A549 (cell line): ENCODE measurements at regions not wholly inside any gene's neighbourhood (a gene's known extent, or its start where the extent isn't known, plus 50 kb on each side); places are given as distances from the start of the nearest gene placed in this dataset.

Source experiments
- ATAC-seq, 2 experiments: fragments of 200-7000 bp in 1 of 2; fragments of >200 bp in 1 of 2; cut with Nextera tagmentation in 1 of 2; cut with Tn5 transposase in 1 of 2; 3 replicates each; pipeline versions ENCODE4 v1.8.0 to v1.9.1; 2018 to 2020; ENCODE audit warnings: mild to moderate bottlenecking in 1 of 2, moderate library complexity in 1 of 2
- CTCF ChIA-PET: fragments of 300-600 bp; sonication (Branson Sonifier 250); formaldehyde crosslinking; extraction: SDS; loops from one replicate; lab custom pipeline; 2021; ENCODE audit warnings: antibody characterized with exemption, inconsistent platforms; lab: Yijun Ruan, JAX
- POLR2A ChIA-PET: fragments of 350-600 bp; formaldehyde crosslinking; extraction: SDS; loops from one replicate; lab custom pipeline; 2021; ENCODE audit warnings: antibody characterized with exemption, inconsistent platforms; lab: Yijun Ruan, JAX
- DNase-seq, 2 experiments: peaks; one replicate each; pipeline versions ENCODE4 v3.0.0 to v3.0.0-alpha.2; 2011 to 2016; ENCODE audit warnings: low read depth in 1 of 2, low spot score in 1 of 2
- FAIRE-seq: peaks from 2 replicates; lab custom pipeline; 2011; peaks lifted over from hg19 to GRCh38; lab: Jason Lieb, UNC
- H3K27ac ChIP-seq, 2 experiments: fragments of >200 bp; sonication (Bioruptor Twin); formaldehyde crosslinking; 3 replicates each; pipeline ENCODE4 v1.5.1; 2016 to 2017
- H3K4me1 ChIP-seq: fragments of >200 bp; sonication (Bioruptor Twin); formaldehyde crosslinking; 3 replicates; pipeline ENCODE4 v1.6.1; 2016
- H3K4me2 ChIP-seq: fragments of >200 bp; sonication (Bioruptor Twin); formaldehyde crosslinking; 3 replicates; pipeline ENCODE4 v1.6.1; 2016
- H3K4me3 ChIP-seq: fragments of >200 bp; sonication (Bioruptor Twin); formaldehyde crosslinking; 3 replicates; pipeline ENCODE4 v1.5.1; 2016
- H3K9me3 ChIP-seq: fragments of >200 bp; sonication (Bioruptor Twin); formaldehyde crosslinking; 3 replicates; pipeline ENCODE4 v1.6.1; 2016
- ATOH8 ChIP-seq: fragments of 250-450 bp; sonication (Bioruptor Pico); IDR thresholded peaks from 2 replicates; pipeline ENCODE4 v1.5.0; 2020; ENCODE audit warnings: low read depth, mild to moderate bottlenecking, moderate library complexity
- BHLHE40 ChIP-seq: IDR thresholded peaks from 2 replicates; pipeline ENCODE4 v1.6.1; 2012; ENCODE audit warnings: low read depth, low read length, inconsistent platforms
- CHD2 ChIP-seq: fragments of 150-350 bp; IDR thresholded peaks from 2 replicates; pipeline ENCODE4 v1.6.1; 2014; ENCODE audit warnings: low read length; ENCODE audit not compliant: partially characterized antibody
- CHD4 ChIP-seq: fragments of 200-600 bp; sonication (generic); IDR thresholded peaks from 2 replicates; pipeline ENCODE4 v1.6.1; 2016; ENCODE audit warnings: antibody characterized with exemption, mild to moderate bottlenecking, borderline replicate concordance
- CTCF ChIP-seq: fragments of >200 bp; sonication (Bioruptor Twin); formaldehyde crosslinking; IDR thresholded peaks from 3 replicates; pipeline ENCODE4 v1.5.1; 2016
- ELK1 ChIP-seq: fragments of 150-350 bp; IDR thresholded peaks from 2 replicates; pipeline ENCODE4 v1.6.1; 2014; ENCODE audit warnings: low read depth, mild to moderate bottlenecking, low read length
- ESRRA ChIP-seq: fragments of 150-350 bp; IDR thresholded peaks from 2 replicates; pipeline ENCODE4 v1.6.1; 2014; ENCODE audit warnings: mild to moderate bottlenecking, low read length, borderline replicate concordance
- FOSB ChIP-seq: fragments of 250-450 bp; sonication (Bioruptor Pico); IDR thresholded peaks from 2 replicates; pipeline ENCODE4 v1.5.0; 2020; ENCODE audit warnings: mild to moderate bottlenecking, moderate library complexity
- FOSL2 ChIP-seq, 2 experiments: fragments of 450-650 bp in 1 of 2; fragments of >200 bp in 1 of 2; sonication (Bioruptor Twin) in 1 of 2; formaldehyde crosslinking; IDR thresholded peaks; 2 replicates each; pipeline versions ENCODE4 v1.5.0 to v1.6.1; 2016 to 2020; ENCODE audit warnings: mild to moderate bottlenecking in 1 of 2, moderate library complexity in 1 of 2
- HDAC2 ChIP-seq: fragments of 200-600 bp; sonication (generic); IDR thresholded peaks from 2 replicates; pipeline ENCODE4 v1.6.1; 2016
- HOXB13 ChIP-seq: fragments of 250-450 bp; sonication (Bioruptor Pico); IDR thresholded peaks from 2 replicates; pipeline ENCODE4 v1.5.0; 2020; ENCODE audit warnings: low read depth, mild to moderate bottlenecking, moderate library complexity
- JUN ChIP-seq, 2 experiments: fragments of >200 bp; sonication (Bioruptor Twin); formaldehyde crosslinking; IDR thresholded peaks; 2 replicates in 1 of 2; 3 replicates in 1 of 2; pipeline ENCODE4 v1.6.1; 2016 to 2017
- KDM1A ChIP-seq: fragments of 200-600 bp; sonication (generic); IDR thresholded peaks from 2 replicates; pipeline ENCODE4 v1.6.1; 2016; ENCODE audit warnings: low read depth, mild to moderate bottlenecking
- KDM5A ChIP-seq: fragments of 200-600 bp; sonication (generic); IDR thresholded peaks from 2 replicates; pipeline ENCODE4 v1.6.1; 2016; ENCODE audit warnings: antibody characterized with exemption, mild to moderate bottlenecking
- MAFK ChIP-seq: fragments of 450-650 bp; IDR thresholded peaks from 2 replicates; pipeline ENCODE4 v1.6.1; 2014; ENCODE audit not compliant: partially characterized antibody
- MAZ ChIP-seq: fragments of 150-350 bp; IDR thresholded peaks from 2 replicates; pipeline ENCODE4 v1.6.1; 2014; ENCODE audit warnings: antibody characterized with exemption, low read depth, low read length, borderline replicate concordance
- MYC ChIP-seq: IDR thresholded peaks from 2 replicates; pipeline ENCODE4 v1.6.1; 2012; ENCODE audit warnings: mild to moderate bottlenecking, inconsistent platforms, low read length, improper control_type of control experiment, borderline replicate concordance
- NPAS2 ChIP-seq: fragments of 250-450 bp; sonication (Bioruptor Pico); IDR thresholded peaks from 2 replicates; pipeline ENCODE4 v1.8.0; 2022; ENCODE audit warnings: mild to moderate bottlenecking, moderate library complexity, borderline replicate concordance
- NR3C1 ChIP-seq: fragments of >200 bp; sonication (Bioruptor Twin); formaldehyde crosslinking; IDR thresholded peaks from 3 replicates; pipeline ENCODE4 v1.6.1; 2017
- PBX3 ChIP-seq: IDR thresholded peaks from 2 replicates; pipeline ENCODE4 v1.6.1; 2012
- POLR2AphosphoS2 ChIP-seq: conservative IDR thresholded peaks from 2 replicates; pipeline ENCODE4 v1.6.1; 2012; ENCODE audit warnings: low read length, improper control_type of control experiment, inconsistent platforms
- RNF2 ChIP-seq: fragments of 200-600 bp; sonication (generic); IDR thresholded peaks from 2 replicates; pipeline ENCODE4 v1.6.1; 2016; ENCODE audit warnings: low read depth, mild to moderate bottlenecking, antibody characterized with exemption, moderate library complexity, borderline replicate concordance
- USF2 ChIP-seq: fragments of 450-650 bp; IDR thresholded peaks from 2 replicates; pipeline ENCODE4 v1.6.1; 2014; ENCODE audit warnings: antibody characterized with exemption
- ZC3H11A ChIP-seq: fragments of 450-650 bp; IDR thresholded peaks from 2 replicates; pipeline ENCODE4 v1.6.1; 2014; ENCODE audit warnings: antibody characterized with exemption, mild to moderate bottlenecking
- ZFP36 ChIP-seq: fragments of 450-650 bp; IDR thresholded peaks from 2 replicates; pipeline ENCODE4 v1.6.1; 2014; ENCODE audit warnings: borderline replicate concordance; ENCODE audit not compliant: partially characterized antibody
- ZNF302 ChIP-seq: fragments of 250-450 bp; sonication (Bioruptor Pico); IDR thresholded peaks from 2 replicates; pipeline ENCODE4 v1.9.0; 2021; ENCODE audit warnings: inconsistent platforms, mild to moderate bottlenecking, moderate library complexity
- ZSCAN20 ChIP-seq: fragments of 250-450 bp; sonication (Bioruptor Pico); IDR thresholded peaks from 2 replicates; pipeline ENCODE4 v1.8.0; 2022; ENCODE audit warnings: mild to moderate bottlenecking, moderate library complexity
- WGBS: methylation state at CpG from one replicate; pipeline ENCODE4 v1.1.6; 2017; ENCODE audit errors: missing lambda C conversion rate; 5-methylcytosine and 5-hydroxymethylcytosine counted together

- WGBS, result 47% methylated on average over 1 of the region's 1 CpG
- ATAC-seq, result no peak
- ChIA-PET POLR2A (no interaction called here), CTCF (no interaction called here)
- no peak for TF ChIP-seq KDM1A
- TF ChIP-seq ZC3H11A, result no peak
- no peak for TF ChIP-seq MYC
- no peak for TF ChIP-seq MAZ
- no peak for TF ChIP-seq ZFP36
- no peak for TF ChIP-seq HOXB13 (CRISPR knock-in tag)
- no peak for TF ChIP-seq HDAC2
- TF ChIP-seq RNF2, result no peak
- TF ChIP-seq ELK1, result no peak
- no peak for TF ChIP-seq ESRRA
- no peak for TF ChIP-seq NR3C1
- TF ChIP-seq NPAS2 (CRISPR knock-in tag), result no peak
- no peak for TF ChIP-seq USF2
- no peak for TF ChIP-seq ATOH8 (CRISPR knock-in tag)
- TF ChIP-seq CHD4, result no peak
- no peak for TF ChIP-seq MAFK
- TF ChIP-seq FOSB (CRISPR knock-in tag), result no peak
- no peak for TF ChIP-seq CTCF
- H3K4me2 ChIP-seq, result no peak overlapping the region
- no peak overlapping the region for H3K4me3 ChIP-seq
- no peak overlapping the region for H3K27ac ChIP-seq
- H3K9me3 ChIP-seq, result no peaks in the 10 kb centered on the region
- DNase-seq, result no peak
- FAIRE-seq, result no peak
- peaks cover 3% of the 10 kb centered on the region for H3K4me1 ChIP-seq
Measured at GRCh38 chr13:73943965-73944233, 190.3 kb downstream of the KLF12 start.

GRCh38 chr13:73943137-73943964 is 190.9 kb downstream of the KLF12 start:
- peaks cover 8% of the 10 kb centered on the region for H3K4me1 ChIP-seq
- ATAC-seq, result no peak
- POLR2A ChIA-PET, result no interaction called here

More at GRCh38 chr13:73943137-73943964, 190.9 kb downstream of the KLF12 start:
- no peak for DNase-seq
- Histone ChIP-seq H3K4me2 (no peak overlapping the region), H3K9me3 (no peaks in the 10 kb centered on the region), H3K27ac (no peak overlapping the region), H3K4me3 (no peak overlapping the region)
- WGBS, result 84% methylated on average over 4 of the region's 4 CpGs
- TF ChIP-seq USF2, result no peak
- no peak for TF ChIP-seq ZSCAN20
- no peak for TF ChIP-seq PBX3
- no peak for TF ChIP-seq ESRRA
- no peak for TF ChIP-seq JUN (IDR thresholded peaks at IDR 0.05)
- no peak for TF ChIP-seq CHD2
- TF ChIP-seq FOSB (CRISPR knock-in tag), result no peak
- TF ChIP-seq HDAC2, result no peak
- TF ChIP-seq ELK1, result no peak
- no peak for TF ChIP-seq ZNF302 (CRISPR knock-in tag)
- TF ChIP-seq FOSL2 (IDR thresholded peaks at IDR 0.05), result no peak
- no peak for TF ChIP-seq FOSL2 (CRISPR knock-in tag; IDR thresholded peaks at IDR 0.05)
- no peak for TF ChIP-seq KDM5A
- TF ChIP-seq POLR2AphosphoS2, result no peak
- no peak for TF ChIP-seq MYC
- TF ChIP-seq MAFK, result no peak
- TF ChIP-seq BHLHE40, result no peak
- FAIRE-seq, result no peak
- CTCF ChIA-PET, result no interaction called here
